Endothelial cell of umbilical vein (primary cell): ENCODE measurements at regions not wholly inside any gene's neighbourhood (a gene's known extent, or its start where the extent isn't known, plus 50 kb on each side); places are given as distances from the start of the nearest gene placed in this dataset.
"Not testable (repeated sequence)": the region's sequence is repeated elsewhere in the genome, so short reads cannot be mapped to it uniquely, and the experiment has no call there.

Experiments
- BruUV-seq: library from RNA; stranded (reverse); fragments of 400-500 nt; replicated peaks from 2 replicates; lab custom pipeline; 2021; lab: Mats Ljungman, UMichigan
- CTCF ChIA-PET: fragments of 300-600, 350-600 bp; sonication (Branson Sonifier 250); formaldehyde crosslinking; loops from one replicate; lab custom pipeline; 2021; ENCODE audit warnings: antibody characterized with exemption, inconsistent platforms; lab: Charles Lee
- POLR2A ChIA-PET: fragments of 300-600, 350-600 bp; sonication (Branson Sonifier 250); formaldehyde crosslinking; loops from one replicate; lab custom pipeline; 2021; ENCODE audit warnings: antibody characterized with exemption, inconsistent platforms; lab: Charles Lee
- DNase-seq: peaks from one replicate; pipeline ENCODE4 v3.0.0-alpha.2; 2011; ENCODE audit warnings: low read depth, low spot score
- FAIRE-seq: peaks from 2 replicates; lab custom pipeline; 2011; peaks lifted over from hg19 to GRCh38; lab: Jason Lieb, UNC
- H2AFZ ChIP-seq: 2 replicates; pipeline ENCODE4 v1.6.0; 2012; ENCODE audit warnings: low read depth, low read length, control low read depth, inconsistent platforms
- H3K27ac ChIP-seq: 2 replicates; pipeline ENCODE4 v1.5.1; 2011; ENCODE audit warnings: low read depth, mild to moderate bottlenecking, control low read depth, low read length, moderate library complexity; ENCODE audit not compliant: insufficient read depth
- H3K27me3 ChIP-seq, 2 experiments: 2 replicates each; pipeline versions ENCODE4 v1.6.0 to v1.6.1; 2011; ENCODE audit warnings: low read length in 2 of 2, mixed read lengths in 1 of 2; ENCODE audit not compliant: control insufficient read depth in 2 of 2, insufficient read depth in 2 of 2
- H3K36me3 ChIP-seq, 2 experiments: 2 replicates in 1 of 2; 3 replicates in 1 of 2; pipeline ENCODE4 v1.5.1; 2011; ENCODE audit warnings: low read length in 2 of 2, mild to moderate bottlenecking in 1 of 2, moderate library complexity in 1 of 2; ENCODE audit not compliant: control insufficient read depth in 2 of 2, insufficient read depth in 2 of 2; ENCODE audit errors: extremely low read depth in 1 of 2
- H3K4me1 ChIP-seq: 3 replicates; pipeline ENCODE4 v1.5.1; 2011; ENCODE audit warnings: mild to moderate bottlenecking, low read length; ENCODE audit not compliant: control insufficient read depth, insufficient read depth; ENCODE audit errors: extremely low read depth
- H3K4me2 ChIP-seq: 2 replicates; pipeline ENCODE4 v1.6.1; 2011; ENCODE audit warnings: low read length, control low read depth, mixed read lengths; ENCODE audit not compliant: insufficient read depth
- H3K4me3 ChIP-seq, 3 experiments: fragments of 200-600 bp in 1 of 3; sonication (generic), shearing (Covaris generic) in 1 of 3; replicated peaks in 1 of 3; 2 replicates each; pipeline ENCODE4 v1.5.1; 2011 to 2016; ENCODE audit warnings: control low read depth in 3 of 3, low read length in 3 of 3, mild to moderate bottlenecking in 2 of 3, inconsistent platforms in 1 of 3, low read depth in 1 of 3, moderate library complexity in 1 of 3; ENCODE audit not compliant: insufficient read depth in 1 of 3
- H3K79me2 ChIP-seq: 2 replicates; pipeline ENCODE4 v1.6.0; 2012; ENCODE audit warnings: low read length, inconsistent platforms; ENCODE audit not compliant: control insufficient read depth, insufficient read depth
- H3K9ac ChIP-seq: replicated peaks from 2 replicates; pipeline ENCODE3; 2011; ENCODE audit warnings: low read length, control low read depth; ENCODE audit not compliant: insufficient read depth; ENCODE audit errors: extremely low read depth
- H3K9me1 ChIP-seq: replicated peaks from 3 replicates; pipeline ENCODE4 v1.6.0; 2011; ENCODE audit warnings: mild to moderate bottlenecking, low read length; ENCODE audit not compliant: control insufficient read depth, insufficient read depth; ENCODE audit errors: extremely low read depth
- H3K9me3 ChIP-seq: replicated peaks from 2 replicates; pipeline ENCODE4 v1.5.1; 2012; ENCODE audit warnings: low read length, inconsistent platforms; ENCODE audit not compliant: control insufficient read depth, insufficient read depth
- H4K20me1 ChIP-seq: replicated peaks from 2 replicates; pipeline ENCODE3; 2011; ENCODE audit warnings: mild to moderate bottlenecking, low read length; ENCODE audit not compliant: control insufficient read depth, insufficient read depth; ENCODE audit errors: extremely low read depth
- dilution Hi-C: fragments of 300-500 bp; cut with MboI; formaldehyde crosslinking; loops from one replicate; pipeline ENCODE4 v1.15.0; 2019; ENCODE audit warnings: low sequenced_read_pairs; ENCODE audit not compliant: extremely low pct_ligation_motif_present
- intact Hi-C: fragments of 100-400 bp; cut with micrococcal nuclease; formaldehyde crosslinking; loops from one replicate; pipeline ENCODE4 v1.10.0; 2022

- H3K4me3 ChIP-seq, DNase-seq, H3K27ac ChIP-seq, intact Hi-C loops, H3K27me3 ChIP-seq, H2AFZ ChIP-seq, H3K4me2 ChIP-seq, H3K36me3 ChIP-seq, H3K9ac ChIP-seq, H3K4me1 ChIP-seq, FAIRE-seq, H3K9me3 ChIP-seq, H4K20me1 ChIP-seq, POLR2A ChIA-PET, H3K79me2 ChIP-seq, dilution Hi-C loops, H3K9me1 ChIP-seq, BruUV-seq: not testable (repeated sequence)
- CTCF ChIA-PET, result interaction anchor here (0.9 to 1.0 kb wide), 2 partner anchors 10 to 13 kb away, joined by 4 read pairs; no protein-coding TSS in a partner anchor
These were observed 54.0 kb upstream of the TMEM97 start for GRCh38 chr17:28264902-28265548.

DNA sequence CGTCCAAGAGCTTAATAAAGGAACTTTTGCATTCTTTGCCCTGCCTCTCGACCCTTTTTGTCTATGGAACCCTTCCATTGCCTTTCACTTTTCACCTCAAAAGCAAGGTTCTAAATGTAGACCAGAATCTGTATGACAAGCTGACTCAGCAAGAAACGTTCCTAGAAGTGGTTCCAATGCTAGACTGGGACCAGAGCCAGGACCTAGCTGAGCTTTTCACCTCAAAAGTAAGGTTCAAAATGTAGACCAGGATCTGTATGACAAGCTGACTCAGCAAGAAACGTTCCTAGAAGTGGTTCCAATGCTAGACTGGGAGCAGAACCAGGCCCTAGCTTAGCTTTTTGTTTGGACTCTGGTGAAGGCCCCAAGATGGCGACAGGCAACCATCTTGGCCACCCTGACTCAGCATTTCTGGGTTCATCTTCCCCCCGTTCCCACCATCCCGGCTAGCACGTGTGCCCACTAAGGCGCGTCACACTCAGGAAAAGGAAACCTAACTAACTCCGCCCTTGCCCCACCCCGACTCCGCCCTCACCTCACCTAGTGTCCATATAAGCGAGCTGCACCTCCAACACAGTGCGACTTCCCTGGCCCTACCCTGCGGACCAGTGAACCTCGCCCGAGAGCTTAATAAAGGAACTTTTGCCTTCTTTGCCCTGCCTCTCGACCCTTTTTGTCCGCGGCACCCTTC is 53.0 kb upstream of the TMEM97 start:
- H3K4me1 ChIP-seq, H2AFZ ChIP-seq, H3K9ac ChIP-seq, H3K4me3 ChIP-seq, intact Hi-C loops, H4K20me1 ChIP-seq, FAIRE-seq, POLR2A ChIA-PET, H3K27me3 ChIP-seq, H3K36me3 ChIP-seq, H3K9me3 ChIP-seq, H3K27ac ChIP-seq, H3K9me1 ChIP-seq, BruUV-seq, H3K79me2 ChIP-seq, dilution Hi-C loops, H3K4me2 ChIP-seq, DNase-seq: not testable (repeated sequence)
- CTCF ChIA-PET, result interaction anchor here (0.9 to 1.0 kb wide), 2 partner anchors 9 to 14 kb away, joined by 4 read pairs; no protein-coding TSS in a partner anchor

DNA sequence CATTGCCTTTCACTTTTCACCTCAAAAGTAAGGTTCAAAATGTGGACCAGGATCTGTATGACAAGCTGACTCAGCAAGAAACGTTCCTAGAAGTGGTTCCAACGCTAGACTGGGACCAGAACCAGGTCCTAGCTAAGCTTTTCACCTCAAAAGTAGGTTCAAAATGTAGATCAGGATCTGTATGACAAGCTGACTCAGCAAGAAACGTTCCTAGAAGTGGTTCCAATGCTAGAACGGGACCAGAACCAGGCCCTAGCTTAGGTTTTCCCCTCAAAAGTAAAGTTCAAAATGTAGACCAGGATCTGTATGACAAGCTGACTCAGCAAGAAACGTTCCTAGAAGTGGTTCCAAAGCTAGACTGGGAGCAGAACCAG is 52.5 kb upstream of the TMEM97 start:
- H3K4me3 ChIP-seq, H3K36me3 ChIP-seq, H3K9me1 ChIP-seq, intact Hi-C loops, H3K27me3 ChIP-seq, H4K20me1 ChIP-seq, FAIRE-seq, H3K9me3 ChIP-seq, H3K9ac ChIP-seq, dilution Hi-C loops, H3K4me2 ChIP-seq, DNase-seq, BruUV-seq, H3K27ac ChIP-seq, H3K4me1 ChIP-seq, H3K79me2 ChIP-seq, H2AFZ ChIP-seq, POLR2A ChIA-PET: not testable (repeated sequence)
- CTCF ChIA-PET, result interaction anchor here (2.0 kb wide), 1 partner anchor 15 kb away, joined by 8 read pairs; no protein-coding TSS in a partner anchor
